B cell (primary cell): ENCODE measurements at regions not wholly inside any gene's neighbourhood (a gene's known extent, or its start where the extent isn't known, plus 50 kb on each side); places are given as distances from the start of the nearest gene placed in this dataset.

Experiments
- ATAC-seq: fragments of 200-7000 bp; cut with Tn5 transposase; one replicate; pipeline ENCODE4 v1.10.0; 2021; ENCODE audit warnings: low read depth, mild to moderate bottlenecking, moderate number of reproducible peaks, moderate library complexity
- CTCF ChIA-PET: fragments of 350-600 bp; sonication (Branson Sonifier 250); formaldehyde crosslinking; loops from one replicate; lab custom pipeline; 2021; ENCODE audit warnings: antibody characterized with exemption, inconsistent platforms; lab: Charles Lee
- POLR2A ChIA-PET: fragments of 350-600 bp; sonication (Branson Sonifier 250); formaldehyde crosslinking; loops from one replicate; lab custom pipeline; 2021; ENCODE audit warnings: antibody characterized with exemption; lab: Charles Lee
- DNase-seq: peaks from one replicate; pipeline ENCODE4 v3.0.0; 2013
- H2AFZ ChIP-seq: 2 replicates; pipeline ENCODE4 v1.6.1; 2012; ENCODE audit warnings: mild to moderate bottlenecking, low read depth, low read length; ENCODE audit not compliant: insufficient read depth, poor library complexity, severe bottlenecking
- H3K27ac ChIP-seq, 2 donors: 1 replicate in 1 of 2; 2 replicates in 1 of 2; pipeline ENCODE4 v1.5.1; 2012 to 2013; ENCODE audit warnings: low read length in 2 of 2, mild to moderate bottlenecking in 2 of 2, moderate library complexity in 1 of 2
- H3K27me3 ChIP-seq, 4 experiments: fragments of 200-600 bp in 1 of 4; sonication (generic) in 1 of 4; replicated peaks in 1 of 4; 1 replicate in 2 of 4; 2 replicates in 2 of 4; pipeline versions ENCODE4 v1.6.1 to v1.7.0; 2013 to 2016; ENCODE audit warnings: low read length in 3 of 4, mild to moderate bottlenecking in 2 of 4, mixed read lengths in 1 of 4, moderate library complexity in 1 of 4; ENCODE audit not compliant: insufficient read depth in 4 of 4, control insufficient read depth in 3 of 4; ENCODE audit errors: control extremely low read depth in 1 of 4
- H3K36me3 ChIP-seq, 2 experiments: replicated peaks in 1 of 2; 1 replicate in 1 of 2; 2 replicates in 1 of 2; pipeline versions ENCODE4 v1.6.1 to v1.7.1; 2013; ENCODE audit warnings: low read length in 1 of 2; ENCODE audit not compliant: insufficient read depth in 2 of 2, control insufficient read depth in 1 of 2; ENCODE audit errors: control extremely low read depth in 1 of 2, extremely low read depth in 1 of 2
- H3K4me1 ChIP-seq, 2 donors: fragments of 200-600 bp in 1 of 2; sonication (generic) in 1 of 2; 1 replicate in 1 of 2; 2 replicates in 1 of 2; pipeline versions ENCODE4 v1.5.1 to v1.6.1; 2013 to 2017; ENCODE audit warnings: low read length in 2 of 2; ENCODE audit not compliant: control insufficient read depth in 2 of 2, insufficient read depth in 2 of 2
- H3K4me2 ChIP-seq: replicated peaks from 2 replicates; pipeline ENCODE3; 2012; ENCODE audit warnings: mild to moderate bottlenecking, low read depth, low read length; ENCODE audit not compliant: poor library complexity, severe bottlenecking
- H3K4me3 ChIP-seq, 5 experiments: fragments of 200-600 bp in 1 of 5; sonication (generic) in 1 of 5; 1 replicate in 3 of 5; 2 replicates in 2 of 5; pipeline versions ENCODE4 v1.5.1 to v1.7.0; 2011 to 2016; ENCODE audit warnings: low read length in 4 of 5, mild to moderate bottlenecking in 4 of 5, low read depth in 2 of 5, control low read depth in 1 of 5, moderate library complexity in 1 of 5; ENCODE audit not compliant: insufficient read depth in 1 of 5; ENCODE audit errors: control extremely low read depth in 1 of 5, extremely low read depth in 1 of 5
- H3K79me2 ChIP-seq: fragments of 200-600 bp; sonication (generic); one replicate; pipeline ENCODE4 v1.6.0; 2016; ENCODE audit warnings: low read length; ENCODE audit not compliant: control insufficient read depth, insufficient read depth
- H3K9ac ChIP-seq: fragments of 200-600 bp; sonication (generic); 2 replicates; pipeline ENCODE4 v1.6.1; 2017; ENCODE audit warnings: mild to moderate bottlenecking, low read length, moderate library complexity
- H3K9me3 ChIP-seq, 3 donors: one replicate each; pipeline versions ENCODE4 v1.6.1 to v1.7.1; 2013; ENCODE audit warnings: low read length in 2 of 3; ENCODE audit not compliant: control insufficient read depth in 2 of 3, insufficient read depth in 1 of 3; ENCODE audit errors: control extremely low read depth in 1 of 3
- H4K20me1 ChIP-seq: 2 replicates; pipeline ENCODE4 v1.6.0; 2012; ENCODE audit warnings: mild to moderate bottlenecking, low read length; ENCODE audit not compliant: insufficient read depth, control insufficient read depth, poor library complexity, severe bottlenecking
- H3K27ac Mint-ChIP-seq: one replicate; pipeline ENCODE4 v1.8.0; 2021; ENCODE audit warnings: mixed read lengths
- H3K27me3 Mint-ChIP-seq: one replicate; pipeline ENCODE4 v1.8.0; 2021; ENCODE audit warnings: mixed read lengths
- H3K4me1 Mint-ChIP-seq: one replicate; pipeline ENCODE4 v1.8.0; 2021; ENCODE audit warnings: mixed read lengths
- H3K4me3 Mint-ChIP-seq: one replicate; pipeline ENCODE4 v1.8.0; 2021; ENCODE audit warnings: mixed read lengths
- H3K9me3 Mint-ChIP-seq: one replicate; pipeline ENCODE4 v1.8.0; 2022; ENCODE audit warnings: mixed read lengths; ENCODE audit not compliant: insufficient read depth
- CTCF ChIP-seq: fragments of 200-600 bp; IDR thresholded peaks from one replicate; pipeline ENCODE4 v1.8.0; 2022; ENCODE audit warnings: antibody characterized with exemption, mild to moderate bottlenecking
- EZH2 ChIP-seq: IDR thresholded peaks from 2 replicates; pipeline ENCODE4 v1.6.1; 2012; ENCODE audit warnings: borderline replicate concordance, low read depth, mild to moderate bottlenecking, moderate library complexity, low read length; ENCODE audit not compliant: insufficient read depth, poor library complexity, severe bottlenecking
- WGBS: methylation state at CpG from one replicate; pipeline ENCODE4 v1.1.5; 2013; ENCODE audit warnings: missing lambda C conversion rate; ENCODE audit not compliant: insufficient coverage; 5-methylcytosine and 5-hydroxymethylcytosine counted together
- intact Hi-C: fragments of 100-400 bp; cut with micrococcal nuclease; formaldehyde crosslinking; loops from one replicate; pipeline ENCODE4 v1.10.0; 2022

- Histone ChIP-seq H3K9ac (no peak overlapping the region), H4K20me1 (no peaks in the 10 kb centered on the region), H3K4me1 (no peaks in the 10 kb centered on the region), H3K36me3 (no peaks in the 10 kb centered on the region), H3K79me2 (no peaks in the 10 kb centered on the region), H2AFZ (no peak overlapping the region), H3K27ac (no peak overlapping the region), H3K4me2 (no peak overlapping the region), H3K4me3 (no peak overlapping the region), H3K27me3 (no peaks in the 10 kb centered on the region), H3K9me3 (no peaks in the 10 kb centered on the region)
- ChIA-PET CTCF (no interaction called here), POLR2A (no interaction called here)
- no peak for DNase-seq
- Mint-ChIP-seq H3K27me3 (no peaks in the 10 kb centered on the region), H3K4me3 (no peak overlapping the region), H3K4me1 (no peaks in the 10 kb centered on the region), H3K9me3 (peaks cover 4% of the 10 kb centered on the region), H3K27ac (no peak overlapping the region)
- intact Hi-C loops = no loop called here
- TF ChIP-seq EZH2 (no peak), CTCF (no peak)
- ATAC-seq = no peak
- 60% methylated on average over 1 of the region's 2 CpGs for WGBS
Observed at GRCh38 chr13:87872813-87873212, 201.6 kb downstream of the SLITRK5 start.

DNA sequence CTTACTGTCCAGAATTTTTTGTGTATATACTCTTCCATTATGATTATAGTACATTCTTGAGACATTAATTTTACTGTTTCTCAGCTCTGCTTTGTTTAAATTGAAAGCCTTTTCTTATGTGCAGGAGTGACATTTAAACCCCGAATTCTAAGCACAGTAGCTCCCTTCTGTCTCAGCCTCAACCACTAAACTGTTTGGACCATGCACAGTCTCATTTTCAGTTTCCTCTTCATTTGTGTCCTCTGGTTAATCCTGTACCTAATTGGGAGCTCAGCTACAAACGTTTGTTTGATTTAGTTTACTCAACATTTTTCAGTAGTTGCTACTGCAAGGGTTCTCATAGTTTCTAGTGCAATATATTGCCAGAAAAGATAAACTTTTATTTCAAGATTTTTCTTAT, 206.3 kb downstream of the SLITRK5 start:
- Histone ChIP-seq H3K4me2 (no peak overlapping the region), H3K36me3 (no peaks in the 10 kb centered on the region), H3K27ac (no peak overlapping the region), H3K4me3 (no peak overlapping the region), H3K79me2 (no peaks in the 10 kb centered on the region), H3K4me1 (no peaks in the 10 kb centered on the region), H3K9me3 (peaks cover 0 to 1% (median 0%) of the 10 kb centered on the region in 3 donors), H3K27me3 (no peaks in the 10 kb centered on the region), H2AFZ (no peak overlapping the region), H3K9ac (no peak overlapping the region), H4K20me1 (no peaks in the 10 kb centered on the region)
- 75% methylated on average over 1 of the region's 2 CpGs for WGBS
- Mint-ChIP-seq H3K27me3 (no peaks in the 10 kb centered on the region), H3K27ac (no peak overlapping the region), H3K4me3 (no peak overlapping the region), H3K4me1 (no peaks in the 10 kb centered on the region), H3K9me3 (peaks cover 4% of the 10 kb centered on the region)
- DNase-seq = no peak
- ChIA-PET POLR2A (no interaction called here), CTCF (no interaction called here)
- intact Hi-C loops = no loop called here
- TF ChIP-seq EZH2 (no peak), CTCF (no peak)
- no peak for ATAC-seq
